HCT116 (cell line): ENCODE measurements at regions not wholly inside any gene's neighbourhood (a gene's known extent, or its start where the extent isn't known, plus 50 kb on each side); places are given as distances from the start of the nearest gene placed in this dataset.

Source experiments
- ATAC-seq: fragments of 200-7000 bp; cut with Tn5 transposase; 2 replicates; pipeline ENCODE4 v1.9.1; 2020; ENCODE audit warnings: mild to moderate bottlenecking, moderate library complexity
- BruUV-seq: library from RNA; stranded (reverse); fragments of 400-500 nt; replicated peaks from 2 replicates; lab custom pipeline; 2021; lab: Mats Ljungman, UMichigan
- CTCF ChIA-PET: fragments of 300-600 bp; sonication (Branson Sonifier 250); formaldehyde crosslinking; loops from one replicate; lab custom pipeline; 2021; ENCODE audit warnings: antibody characterized with exemption; lab: Charles Lee
- POLR2A ChIA-PET: fragments of 300-600, 350-600 bp; sonication (Branson Sonifier 250); formaldehyde crosslinking; loops from one replicate; lab custom pipeline; 2021; ENCODE audit warnings: antibody characterized with exemption; lab: Charles Lee
- RAD21 ChIA-PET, 2 experiments: fragments of 300-600 bp; sonication (Branson Sonifier 250); formaldehyde crosslinking; loops; one replicate each; lab custom pipeline; 2023; ENCODE audit warnings: low total read pairs in 2 of 2; ENCODE audit not compliant: uncharacterized antibody in 2 of 2, unreplicated experiment in 2 of 2, low non-redundant PET in 1 of 2; lab: Charles Lee
- DNase-seq: peaks from one replicate; pipeline ENCODE4 v3.0.0-alpha.2; 2010; ENCODE audit warnings: low read depth, low spot score
- H2AFZ ChIP-seq: fragments of 200-600 bp; shearing (Covaris generic), sonication (generic); 2 replicates; pipeline ENCODE4 v1.6.1; 2017; ENCODE audit warnings: low read depth, mixed run types, mixed read lengths, antibody characterized with exemption, low read length; ENCODE audit not compliant: poor library complexity, severe bottlenecking
- H3K27ac ChIP-seq: 2 replicates; pipeline ENCODE4 v1.5.1; 2012; ENCODE audit warnings: low read depth, low read length
- H3K27me3 ChIP-seq: fragments of 200-600 bp; sonication (generic); 2 replicates; pipeline ENCODE4 v1.6.1; 2016; ENCODE audit warnings: mixed run types, low read length, mixed read lengths; ENCODE audit not compliant: insufficient read depth
- H3K36me3 ChIP-seq, 2 experiments: fragments of 200-500 bp in 1 of 2; fragments of 200-600 bp in 1 of 2; sonication (Bioruptor generic) in 1 of 2; sonication (generic) in 1 of 2; 2 replicates each; pipeline versions ENCODE4 v1.5.1 to v1.6.1; 2014 to 2016; ENCODE audit warnings: low read length in 2 of 2, inconsistent platforms in 1 of 2, mixed read lengths in 1 of 2, mixed run types in 1 of 2; ENCODE audit not compliant: insufficient read depth in 2 of 2, control insufficient read depth in 1 of 2
- H3K4me1 ChIP-seq, 2 experiments: fragments of 200-600 bp in 1 of 2; sonication (generic) in 1 of 2; 2 replicates each; pipeline versions ENCODE4 v1.5.1 to v1.6.1; 2012 to 2017; ENCODE audit warnings: low read length in 2 of 2, inconsistent platforms in 1 of 2, mild to moderate bottlenecking in 1 of 2, mixed read lengths in 1 of 2, mixed run types in 1 of 2, moderate library complexity in 1 of 2; ENCODE audit not compliant: insufficient read depth in 2 of 2, control insufficient read depth in 1 of 2
- H3K4me2 ChIP-seq: fragments of 200-600 bp; sonication (generic); 2 replicates; pipeline ENCODE4 v1.6.1; 2017; ENCODE audit warnings: mixed run types, low read length, mixed read lengths
- H3K4me3 ChIP-seq, 2 experiments: fragments of 200-600 bp in 1 of 2; sonication (generic) in 1 of 2; replicated peaks in 1 of 2; 2 replicates each; pipeline ENCODE4 v1.5.1; 2011 to 2016; ENCODE audit warnings: low read length in 2 of 2, control low read depth in 1 of 2, low read depth in 1 of 2, mild to moderate bottlenecking in 1 of 2, mixed read lengths in 1 of 2, mixed run types in 1 of 2
- H3K79me2 ChIP-seq: fragments of 200-600 bp; sonication (generic); 2 replicates; pipeline ENCODE4 v1.6.1; 2017; ENCODE audit warnings: mild to moderate bottlenecking, mixed run types, low read length, moderate library complexity, mixed read lengths; ENCODE audit not compliant: insufficient read depth
- H3K9ac ChIP-seq: fragments of 200-600 bp; sonication (generic); 2 replicates; pipeline ENCODE4 v1.6.1; 2016; ENCODE audit warnings: low read length, mixed read lengths
- H3K9me2 ChIP-seq: fragments of 200-600 bp; sonication (generic), shearing (Covaris generic); 2 replicates; pipeline ENCODE4 v1.6.1; 2017; ENCODE audit warnings: mixed run types, mild to moderate bottlenecking, moderate library complexity; ENCODE audit not compliant: insufficient read depth
- H3K9me3 ChIP-seq, 2 experiments: fragments of 200-500 bp in 1 of 2; fragments of 200-600 bp in 1 of 2; sonication (Bioruptor generic) in 1 of 2; sonication (generic) in 1 of 2; 2 replicates each; pipeline ENCODE4 v1.6.1; 2014 to 2017; ENCODE audit warnings: low read length in 2 of 2, mixed read lengths in 2 of 2, inconsistent platforms in 1 of 2, low read depth in 1 of 2, mild to moderate bottlenecking in 1 of 2, mixed run types in 1 of 2, moderate library complexity in 1 of 2; ENCODE audit not compliant: control insufficient read depth in 1 of 2, insufficient read depth in 1 of 2
- H4K20me1 ChIP-seq: fragments of 200-600 bp; sonication (generic), shearing (Covaris generic); 2 replicates; pipeline ENCODE4 v1.6.1; 2017; ENCODE audit warnings: mixed run types, mild to moderate bottlenecking, moderate library complexity; ENCODE audit not compliant: insufficient read depth
- ATF3 ChIP-seq: IDR thresholded peaks from 2 replicates; pipeline ENCODE4 v1.6.1; 2012
- CBX3 ChIP-seq: IDR thresholded peaks from 2 replicates; pipeline ENCODE4 v1.6.1; 2012; ENCODE audit warnings: low read depth
- CEBPB ChIP-seq: IDR thresholded peaks from 2 replicates; pipeline ENCODE4 v1.6.1; 2012; ENCODE audit warnings: low read depth
- EGR1 ChIP-seq: IDR thresholded peaks from 2 replicates; pipeline ENCODE4 v1.6.1; 2012; ENCODE audit warnings: low read depth
- ELF1 ChIP-seq: IDR thresholded peaks from 2 replicates; pipeline ENCODE4 v1.6.1; 2012; ENCODE audit warnings: low read depth, borderline replicate concordance
- EZH2 ChIP-seq: fragments of 200-600 bp; sonication (generic); IDR thresholded peaks from 2 replicates; pipeline ENCODE4 v1.6.1; 2017; ENCODE audit warnings: antibody characterized with exemption, mixed run types
- FOSL1 ChIP-seq: IDR thresholded peaks from 2 replicates; pipeline ENCODE4 v1.6.1; 2012; ENCODE audit warnings: low read depth
- JUND ChIP-seq: IDR thresholded peaks from 2 replicates; pipeline ENCODE4 v1.6.1; 2012
- POLR2A ChIP-seq: IDR thresholded peaks from 2 replicates; pipeline ENCODE4 v1.7.0; 2011; ENCODE audit warnings: borderline replicate concordance; ENCODE audit not compliant: insufficient read depth, insufficient read length; ENCODE audit errors: extremely low read depth
- POLR2AphosphoS5 ChIP-seq: IDR thresholded peaks from 2 replicates; pipeline ENCODE4 v1.6.1; 2011; ENCODE audit warnings: mild to moderate bottlenecking, low read depth, low read length, moderate library complexity
- RAD21 ChIP-seq: IDR thresholded peaks from 2 replicates; pipeline ENCODE4 v1.6.1; 2012; ENCODE audit warnings: low read depth, mild to moderate bottlenecking
- REST ChIP-seq: IDR thresholded peaks from 2 replicates; pipeline ENCODE4 v1.6.1; 2012; ENCODE audit warnings: low read depth
- SIN3A ChIP-seq: IDR thresholded peaks from 2 replicates; pipeline ENCODE4 v1.6.1; 2012; ENCODE audit warnings: low read depth
- TCF7L2 ChIP-seq: IDR thresholded peaks from 2 replicates; pipeline ENCODE4 v1.7.0; 2011; ENCODE audit warnings: borderline replicate concordance, inconsistent platforms; ENCODE audit not compliant: insufficient read depth, insufficient read length; ENCODE audit errors: extremely low read depth
- ZBTB33 ChIP-seq: IDR thresholded peaks from 2 replicates; pipeline ENCODE4 v1.6.1; 2011; ENCODE audit warnings: mild to moderate bottlenecking, low read length, moderate library complexity; ENCODE audit not compliant: insufficient replicate concordance; ENCODE audit errors: extremely low read depth
- ZFX ChIP-seq: fragments of 450-650 bp; IDR thresholded peaks from 2 replicates; pipeline ENCODE4 v1.6.1; 2017
- intact Hi-C: fragments of 100-400 bp; cut with micrococcal nuclease; formaldehyde crosslinking; loops from 2 replicates; pipeline ENCODE4 v1.10.0; 2022

GRCh38 chr5:15020736-15021135, 149.2 kb upstream of the ANKH start:
- no peak for ATAC-seq
- POLR2A ChIA-PET: no interaction called here
- no peak for TF ChIP-seq POLR2AphosphoS5
- TF ChIP-seq RAD21: no peak
- TF ChIP-seq ZBTB33: no peak
- TF ChIP-seq ELF1: no peak
- no peak for TF ChIP-seq REST
- no peak for TF ChIP-seq TCF7L2
- TF ChIP-seq ZFX: no peak
- TF ChIP-seq ATF3: no peak
- TF ChIP-seq FOSL1: no peak
- no peak for TF ChIP-seq EZH2
- TF ChIP-seq POLR2A: no peak
- no peak for TF ChIP-seq JUND
- TF ChIP-seq CEBPB: no peak
- no peak for TF ChIP-seq EGR1
- TF ChIP-seq SIN3A: no peak
- TF ChIP-seq CBX3: no peak

More at GRCh38 chr5:15020736-15021135, 149.2 kb upstream of the ANKH start:
- H4K20me1 ChIP-seq: no peaks in the 10 kb centered on the region
- no peaks in the 10 kb centered on the region; the same call in none of the 2 replicates for H3K27me3 ChIP-seq
- no peak overlapping the region for H3K4me2 ChIP-seq
- no peak overlapping the region for H2AFZ ChIP-seq
- ChIA-PET CTCF (no interaction called here), RAD21 (no interaction called here)
- H3K4me1 ChIP-seq: no peaks in the 10 kb centered on the region
- no peak for DNase-seq
- H3K9me2 ChIP-seq: no peaks in the 10 kb centered on the region
- no peak overlapping the region for H3K27ac ChIP-seq
- no TSS peak for BruUV-seq
- intact Hi-C loops: no loop called here
- H3K9me3 ChIP-seq: no peaks in the 10 kb centered on the region
- H3K9ac ChIP-seq: no peak overlapping the region
- H3K79me2 ChIP-seq: no peaks in the 10 kb centered on the region
- H3K4me3 ChIP-seq: no peak overlapping the region
- no peaks in the 10 kb centered on the region for H3K36me3 ChIP-seq
